ENCODE measurements at regions not wholly inside any gene's neighbourhood (a gene's known extent, or its start where the extent isn't known, plus 50 kb on each side); places are given as distances from the start of the nearest gene placed in this dataset.

DNA sequence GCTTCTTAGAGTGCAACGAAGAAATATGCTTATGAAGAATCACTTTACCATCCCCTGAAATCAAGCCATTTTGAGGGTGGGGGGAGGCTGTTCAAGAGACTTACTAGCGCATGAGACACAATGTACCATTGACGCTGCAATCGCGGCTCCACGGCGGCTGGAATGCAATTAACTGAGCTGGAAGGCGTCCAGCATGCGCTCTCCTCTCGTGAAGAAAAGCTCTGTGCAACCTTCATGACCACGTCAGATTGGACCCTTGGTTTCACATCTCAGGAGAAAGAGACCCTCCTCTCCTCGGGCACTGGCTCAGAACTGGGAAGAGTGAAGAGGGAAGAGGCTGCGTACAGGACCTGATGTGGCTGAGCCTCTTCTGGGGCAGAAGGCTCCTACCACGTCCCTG lies 138.5 kb upstream of the IRX2 start:
- POLR2A ChIA-PET = no interaction called here
- H3K27ac ChIP-seq (ENCODE audit: low read depth, low read length) = no peak overlapping the region
- DNase-seq (ENCODE audit: low read depth, low spot score) = no peak
- no peak overlapping the region for H3K4me3 ChIP-seq (ENCODE audit: low read depth, low read length)
- CTCF ChIA-PET = no interaction called here
- TF ChIP-seq, protein P1, sequence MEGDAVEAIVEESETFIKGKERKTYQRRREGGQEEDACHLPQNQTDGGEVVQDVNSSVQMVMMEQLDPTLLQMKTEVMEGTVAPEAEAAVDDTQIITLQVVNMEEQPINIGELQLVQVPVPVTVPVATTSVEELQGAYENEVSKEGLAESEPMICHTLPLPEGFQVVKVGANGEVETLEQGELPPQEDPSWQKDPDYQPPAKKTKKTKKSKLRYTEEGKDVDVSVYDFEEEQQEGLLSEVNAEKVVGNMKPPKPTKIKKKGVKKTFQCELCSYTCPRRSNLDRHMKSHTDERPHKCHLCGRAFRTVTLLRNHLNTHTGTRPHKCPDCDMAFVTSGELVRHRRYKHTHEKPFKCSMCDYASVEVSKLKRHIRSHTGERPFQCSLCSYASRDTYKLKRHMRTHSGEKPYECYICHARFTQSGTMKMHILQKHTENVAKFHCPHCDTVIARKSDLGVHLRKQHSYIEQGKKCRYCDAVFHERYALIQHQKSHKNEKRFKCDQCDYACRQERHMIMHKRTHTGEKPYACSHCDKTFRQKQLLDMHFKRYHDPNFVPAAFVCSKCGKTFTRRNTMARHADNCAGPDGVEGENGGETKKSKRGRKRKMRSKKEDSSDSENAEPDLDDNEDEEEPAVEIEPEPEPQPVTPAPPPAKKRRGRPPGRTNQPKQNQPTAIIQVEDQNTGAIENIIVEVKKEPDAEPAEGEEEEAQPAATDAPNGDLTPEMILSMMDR (IDR thresholded peaks at IDR 0.05; ENCODE audit: low read depth, low read length) = no peak
- H3K9me3 ChIP-seq (ENCODE audit: control insufficient read depth, insufficient read depth, low read length) = peaks cover 60% of the 10 kb centered on the region
- no peaks in the 10 kb centered on the region for H3K27me3 ChIP-seq (ENCODE audit: control insufficient read depth, insufficient read depth, low read length)

DNA sequence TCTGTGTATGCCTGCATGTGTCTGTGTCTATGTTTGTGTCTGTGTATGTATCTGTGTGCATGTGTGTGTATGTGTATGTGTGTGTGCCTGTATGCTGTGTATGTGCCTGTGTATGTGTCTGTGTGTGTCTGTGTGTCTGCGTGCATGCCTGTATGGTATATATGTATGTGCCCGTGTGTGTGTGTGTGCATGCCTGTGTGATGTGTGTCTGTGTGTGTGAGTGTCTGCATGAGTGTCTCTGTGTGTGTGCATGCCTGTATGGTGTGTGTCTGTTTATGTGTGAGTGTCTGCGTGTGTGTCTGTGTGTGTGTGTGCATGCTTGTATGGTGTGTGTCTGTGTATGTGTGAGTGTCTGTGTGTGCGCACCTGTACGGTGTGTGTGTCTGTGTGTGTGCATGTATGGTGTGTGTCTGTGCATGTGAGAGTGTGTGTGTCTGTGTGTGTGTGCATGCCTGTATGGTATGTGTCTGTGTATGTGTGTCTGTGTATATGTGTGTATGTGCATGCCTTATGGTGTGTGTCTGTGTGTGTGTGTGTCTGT lies 137.1 kb upstream of the IRX2 start:
- ChIA-PET CTCF (no interaction called here), POLR2A (interaction anchor here (0.7 kb wide), 1 partner anchor 1730 kb away, joined by 4 read pairs; no protein-coding TSS in a partner anchor)
- DNase-seq (ENCODE audit: low read depth, low spot score) = no peak
- peaks cover 63% of the 10 kb centered on the region for H3K9me3 ChIP-seq (ENCODE audit: control insufficient read depth, insufficient read depth, low read length)
- H3K27me3 ChIP-seq (ENCODE audit: control insufficient read depth, insufficient read depth, low read length) = no peaks in the 10 kb centered on the region
- no peak overlapping the region for H3K4me3 ChIP-seq (ENCODE audit: low read depth, low read length)
- no peak overlapping the region for H3K27ac ChIP-seq (ENCODE audit: low read depth, low read length)
- TF ChIP-seq, protein P1 (IDR thresholded peaks at IDR 0.05; ENCODE audit: low read depth, low read length) = no peak

DNA sequence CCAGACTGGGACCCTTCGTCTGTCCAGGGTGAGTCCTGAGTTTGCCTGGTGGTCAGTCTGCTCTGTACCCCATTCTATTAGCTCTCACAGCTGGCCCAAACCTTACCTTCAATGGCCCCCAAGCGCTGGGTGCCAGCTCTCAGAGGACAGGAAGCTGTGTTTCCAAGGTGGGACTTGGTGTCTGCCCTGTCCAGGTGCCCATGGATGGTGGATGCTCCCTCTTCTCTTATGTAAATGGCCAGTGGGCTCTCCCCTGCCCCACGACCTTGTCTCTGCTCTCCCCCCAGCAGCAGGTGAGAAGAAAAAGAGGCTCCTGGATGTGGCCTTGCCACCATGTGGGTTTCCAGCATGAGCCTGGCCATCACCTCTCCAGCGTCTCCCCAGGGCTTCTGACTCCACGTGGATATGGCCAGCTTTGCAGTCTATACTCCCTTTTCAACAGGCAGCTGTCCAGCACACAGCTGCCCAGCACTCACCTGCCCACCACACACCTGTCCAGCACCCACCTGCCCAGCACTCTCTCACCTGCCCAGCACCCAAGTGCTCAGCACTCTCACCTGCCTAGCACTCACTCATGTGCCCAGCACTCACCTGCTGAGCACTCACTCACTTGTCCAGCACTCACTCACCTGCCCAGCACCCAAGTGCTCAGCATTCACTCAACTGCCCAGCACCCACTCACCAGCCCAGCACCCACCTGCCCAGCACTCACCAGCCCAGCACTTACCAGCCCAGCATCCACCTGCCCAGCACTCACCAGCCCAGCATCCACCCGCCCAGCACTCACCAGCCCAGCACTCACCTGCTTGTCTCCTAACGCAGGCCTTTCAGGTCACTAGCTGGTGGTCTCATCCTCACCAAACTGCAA lies 136.2 kb upstream of the IRX2 start:
- CTCF ChIA-PET = no interaction called here
- no peak for DNase-seq (ENCODE audit: low read depth, low spot score)
- POLR2A ChIA-PET = interaction anchor here (0.7 kb wide), 1 partner anchor 1729 kb away, joined by 4 read pairs; no protein-coding TSS in a partner anchor

DNA sequence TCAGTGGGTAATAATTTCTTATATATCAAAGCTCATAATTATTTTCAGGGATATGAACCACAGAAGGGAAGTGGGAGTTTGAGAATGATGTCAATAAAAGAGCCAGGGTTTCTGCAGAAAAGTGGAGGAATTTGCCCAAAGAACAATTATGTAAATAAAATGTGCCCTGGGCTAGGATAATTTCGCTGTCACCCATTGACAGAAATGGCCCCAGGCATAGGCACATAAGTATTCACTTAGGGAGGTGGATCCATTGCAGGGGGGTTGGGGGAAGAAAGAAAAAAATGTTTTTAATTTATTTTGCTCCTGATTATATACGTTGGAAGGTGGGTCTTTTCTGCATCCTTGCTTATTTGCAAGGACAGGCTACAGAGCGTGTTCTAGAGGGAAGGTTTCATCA lies 135.1 kb upstream of the IRX2 start:
- H3K9me3 ChIP-seq (ENCODE audit: control insufficient read depth, insufficient read depth, low read length) = peaks cover 54% of the 10 kb centered on the region
- no peak for DNase-seq (ENCODE audit: low read depth, low spot score)
- no peak overlapping the region for H3K4me3 ChIP-seq (ENCODE audit: low read depth, low read length)
- H3K27me3 ChIP-seq (ENCODE audit: control insufficient read depth, insufficient read depth, low read length) = no peaks in the 10 kb centered on the region
- TF ChIP-seq, protein P1 (IDR thresholded peaks at IDR 0.05; ENCODE audit: low read depth, low read length) = no peak
- H3K27ac ChIP-seq (ENCODE audit: low read depth, low read length) = no peak overlapping the region
- ChIA-PET POLR2A (no interaction called here), CTCF (no interaction called here)

More for the DNA sequence above, 136.2 kb upstream of the IRX2 start:
- Histone ChIP-seq H3K9me3 (ENCODE audit: control insufficient read depth, insufficient read depth, low read length) (peaks cover 62% of the 10 kb centered on the region), H3K27ac (ENCODE audit: low read depth, low read length) (no peak overlapping the region), H3K4me3 (ENCODE audit: low read depth, low read length) (no peak overlapping the region), H3K27me3 (ENCODE audit: control insufficient read depth, insufficient read depth, low read length) (no peaks in the 10 kb centered on the region)
- TF ChIP-seq, protein P1 (IDR thresholded peaks at IDR 0.05; ENCODE audit: low read depth, low read length) = no peak

DNA sequence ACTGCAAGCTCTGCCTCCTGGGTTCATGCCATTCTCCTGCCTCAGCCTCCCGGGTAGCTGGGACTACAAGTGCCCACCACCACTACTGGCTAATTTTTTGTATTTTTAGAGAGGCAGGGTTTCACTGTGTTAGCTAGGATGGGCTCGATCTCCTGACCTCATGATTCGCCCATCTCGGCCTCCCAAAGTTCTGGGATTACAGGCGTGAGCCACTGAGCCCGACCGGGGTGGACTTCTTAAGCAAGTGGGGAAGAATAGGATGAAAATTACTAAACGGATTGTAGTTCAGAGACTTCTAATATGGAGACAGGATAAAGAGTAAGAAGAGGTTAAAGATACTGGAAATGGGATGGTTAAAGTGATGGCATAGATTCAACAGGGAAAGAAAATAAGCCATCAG lies 132.3 kb upstream of the IRX2 start:
- no peak overlapping the region for H3K27ac ChIP-seq (ENCODE audit: low read depth, low read length)
- TF ChIP-seq, protein P1 (IDR thresholded peaks at IDR 0.05; ENCODE audit: low read depth, low read length) = no peak
- H3K27me3 ChIP-seq (ENCODE audit: control insufficient read depth, insufficient read depth, low read length) = no peaks in the 10 kb centered on the region
- CTCF ChIA-PET = no interaction called here
- H3K9me3 ChIP-seq (ENCODE audit: control insufficient read depth, insufficient read depth, low read length) = peaks cover 37% of the 10 kb centered on the region
- DNase-seq (ENCODE audit: low read depth, low spot score) = no peak
- POLR2A ChIA-PET = no interaction called here
- H3K4me3 ChIP-seq (ENCODE audit: low read depth, low read length) = no peak overlapping the region
